ENCODE measurements at regions not wholly inside any gene's neighbourhood (a gene's known extent, or its start where the extent isn't known, plus 50 kb on each side); places are given as distances from the start of the nearest gene placed in this dataset.

GRCh38 chrX:39772057-39772832 lies 325.5 kb downstream of the BCOR start (continued):
- TF ChIP-seq ZNF280B (CRISPR knock-in tag; IDR thresholded peaks at IDR 0.05): no peak
- TF ChIP-seq SMARCC2 (IDR thresholded peaks at IDR 0.05; ENCODE audit: low read depth): no peak
- no peak for TF ChIP-seq SPI1 (IDR thresholded peaks at IDR 0.05; ENCODE audit: borderline replicate concordance, low read depth, low read length)
- TF ChIP-seq CHD7 (IDR thresholded peaks at IDR 0.05; ENCODE audit: low read depth, low read length): no peak
- TF ChIP-seq ZNF764 (CRISPR knock-in tag; IDR thresholded peaks at IDR 0.05; ENCODE audit: low read depth): no peak
- no peak for TF ChIP-seq KLF13 (tag; IDR thresholded peaks at IDR 0.05; ENCODE audit: borderline replicate concordance, low read depth)
- no peak for TF ChIP-seq ZBTB49 (CRISPR knock-in tag; IDR thresholded peaks at IDR 0.05; ENCODE audit: borderline replicate concordance)
- no peak for TF ChIP-seq ZNF57 (CRISPR knock-in tag; IDR thresholded peaks at IDR 0.05)
- no peak for TF ChIP-seq RFX1 (IDR thresholded peaks at IDR 0.05)
- no peak for TF ChIP-seq U2AF1 (optimal IDR thresholded peaks at IDR 0.05; ENCODE audit: low read depth, low read length)
- TF ChIP-seq HMG20B (CRISPR knock-in tag; IDR thresholded peaks at IDR 0.05): no peak
- TF ChIP-seq L3MBTL2 (IDR thresholded peaks at IDR 0.05): peak; percentile 65
- no peak for TF ChIP-seq GTF2E2 (tag; IDR thresholded peaks at IDR 0.05)
